Esophagus squamous epithelium (tissue), 5 donors: ENCODE measurements at regions not wholly inside any gene's neighbourhood (a gene's known extent, or its start where the extent isn't known, plus 50 kb on each side); places are given as distances from the start of the nearest gene placed in this dataset.
"Not testable (repeated sequence)": the region's sequence is repeated elsewhere in the genome, so short reads cannot be mapped to it uniquely, and the experiment has no call there.

Experiments
- DNase-seq: peaks from one replicate; lab custom pipeline; 2025; lab: John Stamatoyannopoulos, UW
- H3K27ac ChIP-seq, 4 donors: fragments of 200-600 bp; sonication (generic); one replicate each; pipeline ENCODE4 v1.5.1; 2016 to 2019; ENCODE audit warnings: mild to moderate bottlenecking in 1 of 4
- H3K27me3 ChIP-seq, 4 donors: fragments of 200-600 bp; sonication (generic); 1 replicate in 3 of 4; 2 replicates in 1 of 4; pipeline versions ENCODE4 v1.5.1 to v1.6.0; 2017 to 2021; ENCODE audit warnings: antibody characterized with exemption in 1 of 4
- H3K36me3 ChIP-seq, 3 donors: fragments of 200-600 bp; sonication (generic); one replicate each; pipeline ENCODE4 v1.5.1; 2016 to 2019
- H3K4me1 ChIP-seq, 3 donors: fragments of 200-600 bp; sonication (generic); one replicate each; pipeline ENCODE4 v1.5.1; 2017 to 2019
- H3K4me3 ChIP-seq, 4 donors: fragments of 200-600 bp; sonication (generic); 1 replicate in 3 of 4; 2 replicates in 1 of 4; pipeline ENCODE4 v1.5.1; 2016 to 2019; ENCODE audit warnings: mild to moderate bottlenecking in 2 of 4, moderate library complexity in 1 of 4
- H3K9me3 ChIP-seq, 3 donors: fragments of 200-600 bp; sonication (generic); one replicate each; pipeline ENCODE4 v1.5.1; 2016 to 2019
- CTCF ChIP-seq, 6 experiments: fragments of 450-650 bp in 4 of 6; fragments of 200-600 bp in 2 of 6; sonication (generic) in 2 of 6; IDR thresholded peaks; one replicate each; pipeline ENCODE4 v1.5.1; 2016 to 2019; ENCODE audit warnings: antibody characterized with exemption in 6 of 6, mild to moderate bottlenecking in 4 of 6, moderate library complexity in 4 of 6
- POLR2A ChIP-seq, 4 donors: fragments of 450-650 bp; IDR thresholded peaks; one replicate each; pipeline ENCODE4 v1.6.1; 2017; ENCODE audit warnings: antibody characterized with exemption in 4 of 4, mild to moderate bottlenecking in 4 of 4, moderate library complexity in 3 of 4
- WGBS, 2 donors: methylation state at CpG; one replicate each; pipeline ENCODE4 v1.1.5; 2018; 5-methylcytosine and 5-hydroxymethylcytosine counted together
- intact Hi-C: fragments of 100-400 bp; cut with DNase I; formaldehyde crosslinking; loops from one replicate; pipeline ENCODE4 v1.15.0; 2022
- donor health status: DM: yes; HTN: yes; CAD: no.

- DNase-seq = no peak
- no peaks in the 10 kb centered on the region for H3K36me3 ChIP-seq
- WGBS, 2 donors = 69 to 73% methylated on average over 5 of the region's 5 CpGs
- no peak overlapping the region for H3K4me3 ChIP-seq
- no peaks in the 10 kb centered on the region for H3K4me1 ChIP-seq
- intact Hi-C loops = no loop called here
- H3K9me3 ChIP-seq = no peaks in the 10 kb centered on the region
- H3K27ac ChIP-seq = no peak overlapping the region
- no peaks in the 10 kb centered on the region for H3K27me3 ChIP-seq
- TF ChIP-seq CTCF (IDR thresholded peaks at IDR 0.05) (no peak), POLR2A (IDR thresholded peaks at IDR 0.05) (no peak)
These were observed 446.7 kb upstream of the ACTBL2 start for GRCh38 chr5:57929271-57929670.

GRCh38 chr5:57923094-57923493 lies 440.5 kb upstream of the ACTBL2 start:
- H3K36me3 ChIP-seq, H3K4me1 ChIP-seq, DNase-seq, H3K27ac ChIP-seq, H3K27me3 ChIP-seq, H3K9me3 ChIP-seq, H3K4me3 ChIP-seq, intact Hi-C loops: not testable (repeated sequence)
- 82 to 100% methylated on average over 1 to 5 of the region's 6 CpGs for WGBS, 2 donors

GRCh38 chr5:57917004-57917403 lies 434.4 kb upstream of the ACTBL2 start:
- no peak overlapping the region for H3K4me3 ChIP-seq
- H3K27ac ChIP-seq = no peak overlapping the region
- no peaks in the 10 kb centered on the region for H3K9me3 ChIP-seq
- TF ChIP-seq CTCF (IDR thresholded peaks at IDR 0.05) = no peak
- no peak for TF ChIP-seq POLR2A (IDR thresholded peaks at IDR 0.05)
- 46 to 50% methylated on average over 2 of the region's 2 CpGs for WGBS, 2 donors
- no peaks in the 10 kb centered on the region for H3K36me3 ChIP-seq
- DNase-seq = no peak
- intact Hi-C loops = no loop called here
- H3K27me3 ChIP-seq = no peaks in the 10 kb centered on the region
- H3K4me1 ChIP-seq = no peaks in the 10 kb centered on the region

- H3K27ac ChIP-seq = no peak overlapping the region
- H3K9me3 ChIP-seq = no peaks in the 10 kb centered on the region
- WGBS, 2 donors = 33 to 56% methylated on average over 3 of the region's 3 CpGs
- no peaks in the 10 kb centered on the region for H3K36me3 ChIP-seq
- H3K4me3 ChIP-seq = no peak overlapping the region
- TF ChIP-seq POLR2A (IDR thresholded peaks at IDR 0.05) = no peak
- TF ChIP-seq CTCF (IDR thresholded peaks at IDR 0.05) = no peak
- H3K27me3 ChIP-seq = no peaks in the 10 kb centered on the region
- DNase-seq = no peak
- intact Hi-C loops = no loop called here
- H3K4me1 ChIP-seq = no peaks in the 10 kb centered on the region
These were observed 432.9 kb upstream of the ACTBL2 start for GRCh38 chr5:57915536-57915935.

GRCh38 chr5:57911438-57911837 lies 428.8 kb upstream of the ACTBL2 start:
- intact Hi-C loops = no loop called here
- DNase-seq = no peak
- Histone ChIP-seq H3K27me3 (no peaks in the 10 kb centered on the region), H3K9me3 (no peaks in the 10 kb centered on the region), H3K4me3 (no peak overlapping the region), H3K36me3 (no peaks in the 10 kb centered on the region), H3K4me1 (no peaks in the 10 kb centered on the region), H3K27ac (no peak overlapping the region)
- TF ChIP-seq POLR2A (IDR thresholded peaks at IDR 0.05) (no peak), CTCF (IDR thresholded peaks at IDR 0.05) (no peak)
- WGBS, 2 donors = 65 to 70% methylated on average over 2 of the region's 2 CpGs

GRCh38 chr5:57906671-57907070 lies 424.1 kb upstream of the ACTBL2 start:
- DNase-seq = no peak
- no peaks in the 10 kb centered on the region for H3K9me3 ChIP-seq

More at GRCh38 chr5:57906671-57907070, 424.1 kb upstream of the ACTBL2 start:
- no peak overlapping the region for H3K4me3 ChIP-seq
- no peaks in the 10 kb centered on the region for H3K4me1 ChIP-seq
- no peaks in the 10 kb centered on the region for H3K36me3 ChIP-seq
- H3K27ac ChIP-seq = no peak overlapping the region
- no peaks in the 10 kb centered on the region for H3K27me3 ChIP-seq
- WGBS, 2 donors = 68 to 80% methylated on average over 6 of the region's 6 CpGs
- TF ChIP-seq CTCF (IDR thresholded peaks at IDR 0.05) (no peak), POLR2A (IDR thresholded peaks at IDR 0.05) (no peak)
- intact Hi-C loops = no loop called here
